Vagina (tissue), 2 donors: ENCODE measurements at regions not wholly inside any gene's neighbourhood (a gene's known extent, or its start where the extent isn't known, plus 50 kb on each side); places are given as distances from the start of the nearest gene placed in this dataset.

Source experiments
- CTCF ChIP-seq, 3 experiments: fragments of 450-650 bp in 2 of 3; fragments of 200-600 bp in 1 of 3; sonication (generic) in 1 of 3; IDR thresholded peaks; one replicate each; pipeline ENCODE4 v1.5.1; 2017 to 2019; ENCODE audit warnings: antibody characterized with exemption in 3 of 3, mild to moderate bottlenecking in 2 of 3, moderate library complexity in 2 of 3
- POLR2A ChIP-seq, 2 donors: fragments of 450-650 bp; IDR thresholded peaks; one replicate each; pipeline ENCODE4 v1.6.1; 2017; ENCODE audit warnings: antibody characterized with exemption in 2 of 2, mild to moderate bottlenecking in 2 of 2, moderate library complexity in 2 of 2
- POLR2AphosphoS5 ChIP-seq, 2 donors: sonication (generic); formaldehyde crosslinking; IDR thresholded peaks; one replicate each; pipeline ENCODE4 v1.9.0; 2017; ENCODE audit warnings: antibody characterized with exemption in 2 of 2, mild to moderate bottlenecking in 2 of 2, low read depth in 1 of 2; ENCODE audit not compliant: insufficient read depth in 1 of 2

GRCh38 chr11:44389963-44390605 lies 80.1 kb upstream of the ALX4 start:
- no peak for TF ChIP-seq POLR2A (IDR thresholded peaks at IDR 0.05)
- TF ChIP-seq POLR2AphosphoS5 (IDR thresholded peaks at IDR 0.05; ENCODE audit: insufficient read depth in 1 of 2, low read depth in 1 of 2) = no peak
- no peak for TF ChIP-seq CTCF (IDR thresholded peaks at IDR 0.05)
